ENCODE measurements at regions not wholly inside any gene's neighbourhood (a gene's known extent, or its start where the extent isn't known, plus 50 kb on each side); places are given as distances from the start of the nearest gene placed in this dataset.

- no peak for TF ChIP-seq FOXM1 (IDR thresholded peaks at IDR 0.05; ENCODE audit: borderline replicate concordance, low read depth)
- TF ChIP-seq, protein P1, sequence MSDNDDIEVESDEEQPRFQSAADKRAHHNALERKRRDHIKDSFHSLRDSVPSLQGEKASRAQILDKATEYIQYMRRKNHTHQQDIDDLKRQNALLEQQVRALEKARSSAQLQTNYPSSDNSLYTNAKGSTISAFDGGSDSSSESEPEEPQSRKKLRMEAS (IDR thresholded peaks at IDR 0.05), result no peak
- no peak for TF ChIP-seq TAF1 (IDR thresholded peaks at IDR 0.05; ENCODE audit: low read depth)
- no peak for TF ChIP-seq CEBPB (IDR thresholded peaks at IDR 0.05)
- TF ChIP-seq TEAD4 (IDR thresholded peaks at IDR 0.05), result no peak
These were observed 312.2 kb upstream of the MTNR1B start for GRCh38 chr11:92657226-92657625.

DNA sequence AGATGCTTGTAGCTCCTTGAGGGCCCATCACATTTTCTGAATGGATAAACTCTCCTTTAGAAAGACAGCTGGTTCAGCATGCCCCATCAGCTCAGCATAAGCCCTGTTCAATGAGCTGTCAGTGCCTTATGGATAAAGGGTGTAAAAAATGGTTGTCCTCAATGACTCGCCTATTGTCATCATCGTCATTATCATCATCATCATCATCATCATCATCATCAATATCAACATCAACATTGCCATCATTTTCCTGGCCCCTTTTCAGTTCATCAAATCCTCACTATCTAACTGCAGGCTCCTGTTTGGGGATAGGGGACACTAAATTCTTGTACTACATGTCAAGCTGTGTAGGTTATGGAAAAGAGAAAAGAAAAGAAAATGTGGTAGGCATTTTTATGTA lies 310.7 kb upstream of the MTNR1B start:
- TF ChIP-seq EGR1 (IDR thresholded peaks at IDR 0.05) (no peak), TAF1 (IDR thresholded peaks at IDR 0.05; ENCODE audit: low read depth) (no peak), TEAD4 (IDR thresholded peaks at IDR 0.05) (no peak), USF1 (IDR thresholded peaks at IDR 0.05) (no peak), NFIC (IDR thresholded peaks at IDR 0.05) (no peak), REST (IDR thresholded peaks at IDR 0.05; ENCODE audit: low read depth) (no peak), YY1 (IDR thresholded peaks at IDR 0.05; ENCODE audit: low read depth) (no peak), TCF12 (IDR thresholded peaks at IDR 0.05; ENCODE audit: low read depth) (no peak), FOXM1 (IDR thresholded peaks at IDR 0.05; ENCODE audit: borderline replicate concordance, low read depth) (no peak), RAD21 (IDR thresholded peaks at IDR 0.05; ENCODE audit: low read depth) (no peak), EP300 (IDR thresholded peaks at IDR 0.05; ENCODE audit: borderline replicate concordance) (no peak), CREB1 (IDR thresholded peaks at IDR 0.05; ENCODE audit: low read depth) (no peak)

GRCh38 chr11:92659793-92660192 lies 309.7 kb upstream of the MTNR1B start:
- TF ChIP-seq TAF1 (IDR thresholded peaks at IDR 0.05; ENCODE audit: low read depth), result no peak
- no peak for TF ChIP-seq CEBPB (IDR thresholded peaks at IDR 0.05)
- no peak for TF ChIP-seq CREB1 (IDR thresholded peaks at IDR 0.05; ENCODE audit: low read depth)
- no peak for TF ChIP-seq EGR1 (IDR thresholded peaks at IDR 0.05)
- TF ChIP-seq, protein P1 (IDR thresholded peaks at IDR 0.05), result no peak
- TF ChIP-seq EP300 (IDR thresholded peaks at IDR 0.05; ENCODE audit: borderline replicate concordance), result no peak
- no peak for TF ChIP-seq REST (IDR thresholded peaks at IDR 0.05; ENCODE audit: low read depth)
- no peak for TF ChIP-seq YY1 (IDR thresholded peaks at IDR 0.05; ENCODE audit: low read depth)
- TF ChIP-seq FOXM1 (IDR thresholded peaks at IDR 0.05; ENCODE audit: borderline replicate concordance, low read depth), result no peak
- no peak for TF ChIP-seq ZBTB7A (IDR thresholded peaks at IDR 0.05; ENCODE audit: low read depth)
- TF ChIP-seq RAD21 (IDR thresholded peaks at IDR 0.05; ENCODE audit: low read depth), result no peak
- no peak for TF ChIP-seq TCF12 (IDR thresholded peaks at IDR 0.05; ENCODE audit: low read depth)
- TF ChIP-seq TEAD4 (IDR thresholded peaks at IDR 0.05), result no peak
- TF ChIP-seq NFIC (IDR thresholded peaks at IDR 0.05), result no peak
- no peak for TF ChIP-seq USF1 (IDR thresholded peaks at IDR 0.05)

DNA sequence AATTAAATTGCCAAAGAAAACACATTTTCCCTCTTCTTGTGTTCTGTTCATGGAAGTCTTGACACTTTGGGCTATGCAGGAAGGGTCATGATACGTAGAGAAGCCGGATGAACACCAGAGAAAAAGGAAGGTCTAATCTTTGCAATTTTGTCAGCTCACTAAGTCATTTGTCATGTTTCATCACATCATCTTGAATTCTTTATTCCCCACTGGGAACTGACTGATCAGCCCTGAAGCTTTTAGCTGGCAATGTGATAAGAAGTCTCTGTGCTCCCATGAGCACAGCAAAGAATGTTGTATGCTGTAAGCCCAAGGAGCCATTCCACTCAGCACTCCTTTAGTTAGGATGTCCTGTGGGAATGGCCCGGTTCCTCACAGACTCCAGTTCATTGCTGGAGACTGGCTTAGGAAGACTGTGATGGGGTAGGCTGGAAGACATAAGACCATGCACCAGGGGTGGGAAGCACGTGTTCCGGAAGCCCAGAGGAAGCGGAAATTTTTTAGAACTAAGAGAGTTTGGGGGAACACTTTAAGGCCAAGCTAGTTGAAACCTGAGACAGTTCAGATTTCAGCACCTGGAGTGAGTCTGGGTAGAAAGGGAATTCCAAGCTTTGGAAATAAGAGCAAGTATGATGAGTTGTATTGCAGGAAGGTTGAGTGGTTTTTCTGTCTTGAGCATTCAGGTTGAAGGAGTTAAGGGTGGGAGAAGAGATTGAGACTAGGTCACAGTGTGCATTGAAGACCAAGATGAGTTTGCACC lies 306.7 kb upstream of the MTNR1B start:
- TF ChIP-seq EP300 (IDR thresholded peaks at IDR 0.05; ENCODE audit: borderline replicate concordance) (no peak), REST (IDR thresholded peaks at IDR 0.05; ENCODE audit: low read depth) (no peak), RAD21 (IDR thresholded peaks at IDR 0.05; ENCODE audit: low read depth) (no peak), TCF12 (IDR thresholded peaks at IDR 0.05; ENCODE audit: low read depth) (no peak)
